GM19395 (cell line): ENCODE measurements at regions not wholly inside any gene's neighbourhood (a gene's known extent, or its start where the extent isn't known, plus 50 kb on each side); places are given as distances from the start of the nearest gene placed in this dataset.
"Not testable (repeated sequence)": the region's sequence is repeated elsewhere in the genome, so short reads cannot be mapped to it uniquely, and the experiment has no call there.

Experiments used
- ATAC-seq: cut with Tn5 transposase; IDR thresholded peaks from one replicate; pipeline ENCODE4 v1.9.1; 2021; ENCODE audit warnings: mild to moderate bottlenecking, moderate library complexity; ENCODE audit not compliant: unreplicated experiment

GRCh38 chrX:75673468-75673867 lies 111.6 kb downstream of the MAGEE2 start:
- ATAC-seq: no peak

GRCh38 chrX:75655627-75656026 lies 129.4 kb downstream of the MAGEE2 start:
- ATAC-seq: no peak

GRCh38 chrX:75649829-75650228 lies 127.0 kb upstream of the ZDHHC15 start:
- ATAC-seq: no peak

- ATAC-seq: no peak
These were observed 126.2 kb upstream of the ZDHHC15 start for GRCh38 chrX:75648803-75649588.

DNA sequence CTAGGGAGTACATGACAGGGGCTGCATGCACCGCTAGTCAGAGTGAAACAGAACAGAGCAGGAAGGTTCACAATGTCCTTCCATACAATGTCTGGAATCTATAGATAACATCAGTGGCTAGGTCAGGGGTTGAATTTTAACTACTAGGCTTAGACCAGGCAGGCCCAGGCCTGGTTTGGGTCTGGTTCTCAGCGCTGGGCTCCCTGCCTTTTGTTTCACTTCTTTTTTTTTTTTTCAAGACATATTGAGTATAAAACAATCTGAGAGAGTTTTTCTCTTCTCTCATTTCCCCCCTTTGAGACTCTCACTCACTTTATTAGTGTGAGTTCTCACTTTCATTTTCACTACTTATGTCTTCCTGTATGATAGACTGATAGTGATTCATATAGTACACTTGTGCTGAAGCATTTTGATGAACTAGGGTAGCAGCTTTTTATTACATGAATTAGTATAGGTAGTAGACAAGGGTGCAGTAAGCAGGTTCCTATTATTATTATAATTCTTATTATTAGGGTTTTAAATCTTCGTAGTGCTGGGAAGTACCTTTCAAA lies 120.0 kb upstream of the ZDHHC15 start:
- ATAC-seq: peak; percentile 72

DNA sequence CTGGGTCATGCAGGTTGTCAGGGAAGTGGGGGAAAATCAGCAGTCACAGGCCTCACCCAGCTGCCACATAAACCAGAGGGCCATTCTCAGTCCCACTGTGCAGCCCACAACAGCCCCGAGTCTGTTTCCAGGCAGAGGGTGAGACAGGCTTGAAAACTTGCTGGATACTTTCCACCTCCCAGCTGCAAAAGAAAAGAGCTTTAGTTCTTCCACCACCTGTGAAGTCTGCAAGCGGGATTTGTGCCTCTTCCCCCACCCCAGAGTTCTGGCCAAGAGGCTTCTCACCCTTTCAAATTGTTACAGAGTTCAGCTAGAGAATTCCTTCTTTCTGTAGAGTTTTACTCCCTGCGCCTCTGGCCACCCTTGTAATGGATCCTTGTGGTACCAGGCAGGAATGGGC lies 115.5 kb upstream of the ZDHHC15 start:
- ATAC-seq: no peak

- no peak for ATAC-seq
These were observed 102.4 kb upstream of the ZDHHC15 start for GRCh38 chrX:75625232-75625631.

DNA sequence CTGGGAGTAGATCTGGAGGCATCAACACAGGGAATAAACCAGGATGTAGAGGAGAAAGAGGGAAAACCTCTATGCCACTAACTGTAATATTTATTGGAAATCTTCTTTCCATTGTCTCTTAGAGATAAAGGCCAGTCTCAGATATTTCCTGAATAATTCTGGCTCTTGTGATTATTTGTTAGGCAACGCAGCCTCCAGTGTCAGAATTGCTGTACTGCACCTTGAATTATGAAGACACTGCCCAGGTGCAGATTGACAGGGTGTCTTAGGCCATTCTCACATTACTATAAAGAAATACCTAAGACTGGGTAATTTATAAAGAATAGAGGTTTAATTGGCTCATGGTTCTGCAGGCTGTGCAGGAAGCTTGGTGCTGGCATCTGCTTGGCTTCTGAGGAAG lies 100.7 kb upstream of the ZDHHC15 start:
- ATAC-seq: no peak

- ATAC-seq: no peak
These were observed 86.6 kb upstream of the ZDHHC15 start for GRCh38 chrX:75609406-75609805.

DNA sequence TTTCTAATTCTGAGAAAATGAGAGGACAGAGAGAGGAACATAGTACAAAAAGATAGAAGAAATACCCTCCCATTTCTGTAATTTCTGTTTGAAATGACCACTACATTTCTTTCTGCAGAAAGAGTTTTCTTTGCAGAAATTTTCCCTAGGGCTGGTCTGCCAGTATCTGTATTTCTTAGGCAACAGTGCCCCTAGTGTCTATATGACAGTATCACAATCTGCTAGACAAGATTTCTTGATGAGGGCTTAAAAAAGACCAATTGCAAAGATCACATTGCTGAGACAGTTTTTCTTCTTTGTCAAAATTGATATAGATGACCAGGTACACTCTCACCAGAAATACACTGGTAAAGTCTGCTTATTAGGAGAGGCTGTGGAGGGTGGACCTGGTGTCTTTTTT lies 81.0 kb upstream of the ZDHHC15 start:
- peak; percentile 80 for ATAC-seq

DNA sequence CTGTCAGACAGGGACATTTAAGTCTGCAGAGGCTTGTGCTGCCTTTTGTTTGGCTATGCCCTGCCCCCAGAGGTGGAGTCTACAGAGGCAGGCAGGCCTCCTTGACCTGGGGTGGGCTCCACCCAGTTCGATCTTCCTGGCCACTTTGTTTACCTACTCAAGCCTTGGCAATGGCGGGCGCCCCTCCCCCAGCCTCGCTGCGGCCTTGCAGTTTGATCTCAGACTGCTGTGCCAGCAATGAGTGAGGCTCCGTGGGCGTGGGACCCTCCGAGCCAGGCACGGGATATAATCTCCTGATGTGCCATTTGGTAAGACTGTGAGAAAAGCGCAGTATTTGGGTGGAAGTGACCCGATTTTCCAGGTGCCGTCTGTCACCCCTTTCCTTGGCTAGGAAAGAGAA lies 79.2 kb upstream of the ZDHHC15 start:
- not testable (repeated sequence) for ATAC-seq

DNA sequence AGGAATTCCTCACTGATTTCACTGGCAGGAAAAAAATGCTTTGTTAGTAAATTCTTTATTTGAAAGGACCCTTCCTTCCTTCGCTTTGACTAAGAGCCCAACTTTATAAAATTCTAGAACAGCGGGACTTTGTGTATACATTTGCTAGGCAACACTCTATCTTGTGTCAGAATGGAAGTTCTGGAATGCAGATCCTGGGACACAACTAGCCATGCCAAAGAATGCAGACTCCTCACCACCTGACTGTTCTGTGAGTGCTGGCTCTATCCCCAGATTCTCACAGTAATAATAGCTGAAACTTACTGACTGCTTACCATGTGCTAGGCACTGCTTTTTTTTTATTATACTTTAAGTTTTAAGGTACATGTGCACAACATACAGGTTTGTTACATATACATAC lies 73.3 kb upstream of the ZDHHC15 start:
- no peak for ATAC-seq

- ATAC-seq: not testable (repeated sequence)
These were observed 70.3 kb upstream of the ZDHHC15 start for GRCh38 chrX:75593186-75593585.

DNA sequence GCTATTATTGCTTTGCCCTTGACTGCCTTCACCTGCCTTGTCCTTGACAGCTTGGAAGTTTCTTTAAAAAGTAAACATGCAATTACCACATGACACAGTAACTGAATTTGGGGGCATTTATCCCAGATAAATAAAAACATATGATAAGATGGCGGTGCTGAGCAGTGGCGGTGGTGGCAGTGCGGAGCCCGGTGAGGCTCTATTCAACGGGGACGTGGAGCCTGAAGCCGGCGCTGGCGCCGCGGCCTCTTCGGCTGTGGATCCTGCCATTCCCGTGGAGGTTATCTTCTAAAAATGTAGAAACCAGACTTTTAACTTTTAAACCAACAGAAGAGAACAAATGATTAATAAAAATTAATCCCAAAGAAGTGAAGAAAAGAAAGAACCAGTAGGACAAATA lies 59.7 kb upstream of the ZDHHC15 start:
- no peak for ATAC-seq
